GM23338 (cell line): ENCODE measurements at regions not wholly inside any gene's neighbourhood (a gene's known extent, or its start where the extent isn't known, plus 50 kb on each side); places are given as distances from the start of the nearest gene placed in this dataset.

ENCODE experiments used
- ATAC-seq: fragments of 200-7000 bp; cut with Tn5 transposase; 3 replicates; pipeline ENCODE4 v1.9.1; 2020
- DNase-seq: peaks from one replicate; pipeline ENCODE4 v3.0.0-alpha.2; 2015; ENCODE audit warnings: low spot score
- H2AFZ ChIP-seq: fragments of 200-600 bp; sonication (generic); 2 replicates; pipeline ENCODE4 v1.8.0; 2016; ENCODE audit warnings: antibody characterized with exemption, mild to moderate bottlenecking, moderate library complexity
- H3F3A ChIP-seq: fragments of 200-600 bp; sonication (generic); replicated peaks from 2 replicates; pipeline ENCODE4 v1.8.0; 2017; ENCODE audit warnings: antibody characterized with exemption, mixed run types, low read depth
- H3K27ac ChIP-seq: fragments of 200-600 bp; sonication (generic); 2 replicates; pipeline ENCODE4 v1.6.1; 2016; ENCODE audit warnings: low read depth
- H3K27me3 ChIP-seq: fragments of 200-600 bp; sonication (generic); 2 replicates; pipeline ENCODE4 v1.8.0; 2016; ENCODE audit warnings: mild to moderate bottlenecking, mixed run types, moderate library complexity; ENCODE audit not compliant: insufficient read depth
- H3K36me3 ChIP-seq: fragments of 200-600 bp; sonication (generic); 2 replicates; pipeline ENCODE4 v1.8.0; 2016; ENCODE audit warnings: mild to moderate bottlenecking; ENCODE audit not compliant: insufficient read depth
- H3K4me1 ChIP-seq: fragments of 200-600 bp; sonication (generic); 2 replicates; pipeline ENCODE4 v1.8.0; 2016; ENCODE audit warnings: mild to moderate bottlenecking, moderate library complexity; ENCODE audit not compliant: insufficient read depth
- H3K4me2 ChIP-seq: fragments of 200-600 bp; sonication (generic); 2 replicates; pipeline ENCODE4 v1.7.1; 2017; ENCODE audit warnings: mixed run types
- H3K4me3 ChIP-seq: fragments of 200-600 bp; sonication (generic); 2 replicates; pipeline ENCODE4 v1.6.1; 2016; ENCODE audit warnings: mixed run types
- H3K79me2 ChIP-seq: fragments of 200-600 bp; sonication (generic); replicated peaks from 2 replicates; pipeline ENCODE4 v1.8.0; 2017; ENCODE audit warnings: mild to moderate bottlenecking; ENCODE audit not compliant: insufficient read depth
- H3K9me2 ChIP-seq: fragments of 200-600 bp; sonication (generic); 2 replicates; pipeline ENCODE4 v1.8.0; 2017; ENCODE audit not compliant: insufficient read depth
- H4K20me1 ChIP-seq: fragments of 200-600 bp; sonication (generic); replicated peaks from 2 replicates; pipeline ENCODE4 v1.8.0; 2017; ENCODE audit warnings: mild to moderate bottlenecking; ENCODE audit not compliant: insufficient read depth
- H3K27ac Mint-ChIP-seq: 2 replicates; pipeline ENCODE4 v1.8.0; 2020; ENCODE audit warnings: inconsistent platforms, mild to moderate bottlenecking, moderate library complexity, mixed read lengths
- H3K27me3 Mint-ChIP-seq: 3 replicates; pipeline ENCODE4 v1.8.0; 2022; ENCODE audit warnings: low read depth, mild to moderate bottlenecking, moderate library complexity, mixed read lengths, inconsistent platforms; ENCODE audit not compliant: insufficient read depth, poor library complexity
- H3K36me3 Mint-ChIP-seq: 3 replicates; pipeline ENCODE4 v1.8.0; 2021; ENCODE audit warnings: low read depth, mild to moderate bottlenecking, inconsistent platforms, moderate library complexity, mixed read lengths
- H3K4me1 Mint-ChIP-seq: 3 replicates; pipeline ENCODE4 v1.8.0; 2020; ENCODE audit warnings: mild to moderate bottlenecking, inconsistent platforms, mixed read lengths
- H3K4me3 Mint-ChIP-seq: 3 replicates; pipeline ENCODE4 v1.8.0; 2021; ENCODE audit warnings: moderate library complexity, mild to moderate bottlenecking, inconsistent platforms, mixed read lengths
- H3K9me3 Mint-ChIP-seq: 3 replicates; pipeline ENCODE4 v1.8.0; 2020; ENCODE audit warnings: moderate library complexity, mild to moderate bottlenecking, inconsistent platforms, mixed read lengths
- CREB1 ChIP-seq: fragments of 250-450 bp; sonication (Bioruptor Pico); IDR thresholded peaks from 2 replicates; pipeline ENCODE4 v1.5.0; 2020; ENCODE audit warnings: low read depth, mild to moderate bottlenecking, moderate library complexity
- CTCF ChIP-seq, 2 experiments: fragments of 200-600 bp in 1 of 2; sonication (generic) in 1 of 2; conservative IDR thresholded peaks; 2 replicates each; pipeline versions ENCODE4 v1.5.1 to v1.6.1; 2016 to 2017; ENCODE audit warnings: antibody characterized with exemption in 2 of 2, low read depth in 2 of 2, mild to moderate bottlenecking in 2 of 2, moderate library complexity in 1 of 2
- EZH2 ChIP-seq: fragments of 200-600 bp; sonication (generic); IDR thresholded peaks from one replicate; pipeline ENCODE4 v1.8.0; 2017; ENCODE audit warnings: antibody characterized with exemption, mild to moderate bottlenecking, low read depth; ENCODE audit not compliant: unreplicated experiment
- EZH2phosphoT487 ChIP-seq: fragments of 200-600 bp; sonication (generic); IDR thresholded peaks from one replicate; pipeline ENCODE4 v1.8.1; 2018; ENCODE audit warnings: antibody characterized with exemption; ENCODE audit not compliant: unreplicated experiment
- JUNB ChIP-seq: IDR thresholded peaks from one replicate; pipeline ENCODE4 v1.6.1; 2016; ENCODE audit warnings: antibody characterized with exemption; ENCODE audit not compliant: unreplicated experiment
- NANOG ChIP-seq: IDR thresholded peaks from 2 replicates; pipeline ENCODE4 v1.6.1; 2016; ENCODE audit warnings: antibody characterized with exemption, borderline replicate concordance
- ZNF114 ChIP-seq: fragments of 250-450 bp; sonication (Bioruptor Pico); IDR thresholded peaks from 2 replicates; pipeline ENCODE4 v1.5.0; 2020; ENCODE audit warnings: mild to moderate bottlenecking, moderate library complexity
- TF ChIP-seq, protein P1 (sequence below): IDR thresholded peaks from one replicate; pipeline ENCODE4 v1.6.1; 2018; ENCODE audit warnings: antibody characterized with exemption; ENCODE audit not compliant: unreplicated experiment
- TF ChIP-seq, protein P2 (sequence below): IDR thresholded peaks from 2 replicates; pipeline ENCODE4 v1.6.1; 2016; ENCODE audit warnings: antibody characterized with exemption

DNA sequence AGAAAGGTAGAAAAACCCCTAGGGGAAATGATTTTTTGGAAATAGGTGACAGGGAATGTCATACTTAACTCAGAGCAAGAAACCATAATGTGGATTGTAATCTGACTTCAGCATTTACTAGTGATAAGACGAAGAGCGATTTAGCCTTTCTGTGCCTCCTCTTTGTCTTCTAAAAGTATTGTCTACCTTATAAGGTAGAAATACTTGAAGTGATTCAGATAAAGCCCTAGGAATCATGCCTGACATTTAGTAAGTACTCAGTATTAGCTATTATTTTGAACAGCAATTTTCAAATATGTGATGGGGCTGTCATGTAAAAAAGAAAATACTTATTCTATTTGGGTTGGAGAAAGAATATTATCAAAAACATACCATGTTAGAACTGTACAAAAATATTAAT is 525.9 kb upstream of the EYS start (continued):
- TF ChIP-seq, protein P1, sequence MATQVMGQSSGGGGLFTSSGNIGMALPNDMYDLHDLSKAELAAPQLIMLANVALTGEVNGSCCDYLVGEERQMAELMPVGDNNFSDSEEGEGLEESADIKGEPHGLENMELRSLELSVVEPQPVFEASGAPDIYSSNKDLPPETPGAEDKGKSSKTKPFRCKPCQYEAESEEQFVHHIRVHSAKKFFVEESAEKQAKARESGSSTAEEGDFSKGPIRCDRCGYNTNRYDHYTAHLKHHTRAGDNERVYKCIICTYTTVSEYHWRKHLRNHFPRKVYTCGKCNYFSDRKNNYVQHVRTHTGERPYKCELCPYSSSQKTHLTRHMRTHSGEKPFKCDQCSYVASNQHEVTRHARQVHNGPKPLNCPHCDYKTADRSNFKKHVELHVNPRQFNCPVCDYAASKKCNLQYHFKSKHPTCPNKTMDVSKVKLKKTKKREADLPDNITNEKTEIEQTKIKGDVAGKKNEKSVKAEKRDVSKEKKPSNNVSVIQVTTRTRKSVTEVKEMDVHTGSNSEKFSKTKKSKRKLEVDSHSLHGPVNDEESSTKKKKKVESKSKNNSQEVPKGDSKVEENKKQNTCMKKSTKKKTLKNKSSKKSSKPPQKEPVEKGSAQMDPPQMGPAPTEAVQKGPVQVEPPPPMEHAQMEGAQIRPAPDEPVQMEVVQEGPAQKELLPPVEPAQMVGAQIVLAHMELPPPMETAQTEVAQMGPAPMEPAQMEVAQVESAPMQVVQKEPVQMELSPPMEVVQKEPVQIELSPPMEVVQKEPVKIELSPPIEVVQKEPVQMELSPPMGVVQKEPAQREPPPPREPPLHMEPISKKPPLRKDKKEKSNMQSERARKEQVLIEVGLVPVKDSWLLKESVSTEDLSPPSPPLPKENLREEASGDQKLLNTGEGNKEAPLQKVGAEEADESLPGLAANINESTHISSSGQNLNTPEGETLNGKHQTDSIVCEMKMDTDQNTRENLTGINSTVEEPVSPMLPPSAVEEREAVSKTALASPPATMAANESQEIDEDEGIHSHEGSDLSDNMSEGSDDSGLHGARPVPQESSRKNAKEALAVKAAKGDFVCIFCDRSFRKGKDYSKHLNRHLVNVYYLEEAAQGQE: no peak

GRCh38 chr6:66230591-66230990 is 523.6 kb upstream of the EYS start:
- Histone ChIP-seq H3K4me1 (no peaks in the 10 kb centered on the region), H3K4me3 (no peak overlapping the region), H2AFZ (no peak overlapping the region), H3F3A (no peaks in the 10 kb centered on the region), H3K79me2 (no peaks in the 10 kb centered on the region), H4K20me1 (no peaks in the 10 kb centered on the region), H3K4me2 (no peak overlapping the region), H3K27me3 (no peaks in the 10 kb centered on the region), H3K27ac (no peak overlapping the region), H3K36me3 (no peaks in the 10 kb centered on the region), H3K9me2 (0 out of 2 replicates have a peak, but pooled peaks cover 5% of the 10 kb centered on the region)
- no peaks in the 10 kb centered on the region; the same call in 1 of the 3 replicates for H3K9me3 Mint-ChIP-seq
- H3K27ac Mint-ChIP-seq: no peak overlapping the region
- H3K4me1 Mint-ChIP-seq: no peaks in the 10 kb centered on the region
- H3K4me3 Mint-ChIP-seq: no peak overlapping the region
- no peaks in the 10 kb centered on the region for H3K36me3 Mint-ChIP-seq
- no peaks in the 10 kb centered on the region for H3K27me3 Mint-ChIP-seq
- no peak for ATAC-seq
- DNase-seq: no peak
- TF ChIP-seq ZNF114 (CRISPR knock-in tag): no peak
- TF ChIP-seq EZH2: no peak
- TF ChIP-seq, protein P1: no peak
- TF ChIP-seq EZH2phosphoT487: no peak
- TF ChIP-seq JUNB: no peak
- TF ChIP-seq CTCF (conservative IDR thresholded peaks at IDR 0.05; ENCODE audit: low read depth in 2 of 2): no peak
- TF ChIP-seq, protein P2, sequence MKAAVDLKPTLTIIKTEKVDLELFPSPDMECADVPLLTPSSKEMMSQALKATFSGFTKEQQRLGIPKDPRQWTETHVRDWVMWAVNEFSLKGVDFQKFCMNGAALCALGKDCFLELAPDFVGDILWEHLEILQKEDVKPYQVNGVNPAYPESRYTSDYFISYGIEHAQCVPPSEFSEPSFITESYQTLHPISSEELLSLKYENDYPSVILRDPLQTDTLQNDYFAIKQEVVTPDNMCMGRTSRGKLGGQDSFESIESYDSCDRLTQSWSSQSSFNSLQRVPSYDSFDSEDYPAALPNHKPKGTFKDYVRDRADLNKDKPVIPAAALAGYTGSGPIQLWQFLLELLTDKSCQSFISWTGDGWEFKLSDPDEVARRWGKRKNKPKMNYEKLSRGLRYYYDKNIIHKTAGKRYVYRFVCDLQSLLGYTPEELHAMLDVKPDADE: no peak
- no peak for TF ChIP-seq NANOG
- no peak for TF ChIP-seq CREB1 (CRISPR knock-in tag)
